ENCODE measurements at regions not wholly inside any gene's neighbourhood (a gene's known extent, or its start where the extent isn't known, plus 50 kb on each side); places are given as distances from the start of the nearest gene placed in this dataset.
"Not testable (repeated sequence)": the region's sequence is repeated elsewhere in the genome, so short reads cannot be mapped to it uniquely, and the experiment has no call there.

DNA sequence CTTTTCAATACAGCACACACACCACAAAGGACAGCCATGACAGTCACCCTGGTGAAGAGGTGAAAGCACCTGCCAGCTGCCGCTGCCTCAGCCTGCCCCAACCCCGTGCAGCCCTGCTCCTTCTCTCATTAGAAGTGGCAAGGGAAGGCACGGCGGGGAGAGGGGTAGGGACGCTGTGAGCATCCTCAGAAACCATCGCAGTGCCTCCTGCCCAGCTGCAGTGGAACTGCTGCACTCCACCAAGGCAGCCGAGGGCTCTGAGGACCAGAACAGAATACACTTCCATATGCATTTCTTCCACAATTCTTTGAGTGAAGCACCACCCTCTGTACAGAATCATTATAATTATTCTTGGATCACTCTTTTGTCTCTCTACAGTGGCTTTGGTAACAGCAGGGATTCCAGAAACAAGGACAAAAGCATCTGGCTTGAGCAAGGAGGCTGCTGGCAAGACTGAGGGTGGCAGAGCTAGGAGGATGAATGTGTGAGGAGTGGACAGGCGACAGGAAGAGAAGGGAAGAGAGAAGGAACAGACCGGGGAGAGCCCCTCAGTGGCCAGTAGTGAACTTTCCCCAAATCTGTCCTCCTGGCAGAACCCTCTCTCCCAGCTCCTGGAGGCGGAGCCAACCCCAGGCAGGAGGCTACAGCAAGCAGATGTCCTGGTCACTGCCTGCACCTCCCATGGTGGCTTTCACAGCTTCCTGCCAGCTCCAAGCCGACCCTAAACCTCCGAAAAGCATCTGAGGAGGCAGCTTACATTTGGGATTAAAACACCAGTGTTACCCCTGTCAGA is 73.2 kb downstream of the MTNR1A start:
- no peak for DNase-seq

DNA sequence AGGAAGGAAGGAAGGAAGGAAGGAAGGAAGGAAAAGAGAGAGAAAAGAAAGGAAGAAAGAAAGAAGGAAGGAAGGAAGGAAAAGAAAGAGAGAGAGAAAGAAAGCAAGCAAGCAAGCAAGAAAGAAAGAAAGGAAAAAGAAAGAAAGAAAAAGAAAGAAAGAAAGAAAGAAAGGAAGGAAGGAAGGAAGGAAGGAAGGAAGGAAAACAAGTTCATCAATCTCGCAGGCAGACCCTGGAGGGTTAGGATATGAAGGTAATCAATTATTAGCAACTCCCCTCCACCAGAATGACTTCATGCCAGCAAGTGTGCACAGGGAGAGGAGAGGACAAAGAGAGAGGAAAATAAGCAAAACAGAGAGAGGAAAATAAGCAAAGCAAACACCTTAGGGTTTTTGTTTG is 80.2 kb downstream of the MTNR1A start:
- no peak for DNase-seq

GRCh38 chr4:186473933-186474332 is 81.4 kb downstream of the MTNR1A start:
- DNase-seq: no peak

GRCh38 chr4:186472948-186473347 is 82.4 kb downstream of the MTNR1A start:
- DNase-seq: no peak

DNA sequence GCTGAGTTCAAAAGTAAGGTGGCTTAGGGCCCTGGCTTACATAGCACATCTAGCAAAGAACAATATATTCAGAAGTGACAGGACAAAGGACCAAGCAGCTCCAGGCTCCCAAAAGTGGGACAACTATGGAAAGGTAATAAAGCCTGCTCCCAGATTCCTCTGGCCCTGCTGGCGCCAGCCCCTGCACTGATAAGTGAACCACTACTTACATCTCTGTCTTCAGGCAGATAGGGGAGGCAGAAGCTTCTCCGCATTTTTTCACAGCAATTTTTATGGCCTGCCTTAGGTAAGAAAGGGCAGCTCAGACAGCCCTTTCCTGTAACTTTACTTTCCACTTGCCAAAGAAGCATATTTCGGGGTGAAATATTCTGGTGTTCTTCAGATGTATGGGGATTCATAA is 83.9 kb downstream of the MTNR1A start:
- no peak for DNase-seq

- DNase-seq: no peak
Measured at GRCh38 chr4:186458050-186458449, 97.3 kb downstream of the MTNR1A start.

DNA sequence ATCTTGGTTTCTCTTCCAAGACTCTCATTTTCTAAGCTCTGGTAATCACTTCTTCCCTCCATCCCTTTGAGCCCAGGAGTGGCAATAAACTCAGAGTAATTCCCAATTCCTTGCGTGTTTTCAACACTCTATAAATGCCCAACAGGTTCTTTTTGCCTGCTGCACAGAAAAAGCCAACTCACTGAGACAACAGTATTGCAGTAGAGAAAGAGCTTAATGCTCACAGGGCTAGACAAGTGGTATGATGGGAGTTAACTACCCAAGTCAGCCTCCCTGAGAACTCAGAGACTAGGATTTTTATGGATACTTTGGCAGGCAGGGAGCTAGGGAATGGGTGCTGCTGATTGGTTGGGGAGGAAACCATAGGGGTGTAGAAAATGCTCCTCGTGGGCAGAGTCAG is 103.4 kb downstream of the MTNR1A start:
- DNase-seq: no peak

GRCh38 chr4:186449954-186450353 is 105.4 kb downstream of the MTNR1A start:
- no peak for DNase-seq

GRCh38 chr4:186445040-186445439 is 110.3 kb downstream of the MTNR1A start:
- DNase-seq: no peak

GRCh38 chr4:186441502-186441901 is 113.9 kb downstream of the MTNR1A start:
- no peak for DNase-seq

DNA sequence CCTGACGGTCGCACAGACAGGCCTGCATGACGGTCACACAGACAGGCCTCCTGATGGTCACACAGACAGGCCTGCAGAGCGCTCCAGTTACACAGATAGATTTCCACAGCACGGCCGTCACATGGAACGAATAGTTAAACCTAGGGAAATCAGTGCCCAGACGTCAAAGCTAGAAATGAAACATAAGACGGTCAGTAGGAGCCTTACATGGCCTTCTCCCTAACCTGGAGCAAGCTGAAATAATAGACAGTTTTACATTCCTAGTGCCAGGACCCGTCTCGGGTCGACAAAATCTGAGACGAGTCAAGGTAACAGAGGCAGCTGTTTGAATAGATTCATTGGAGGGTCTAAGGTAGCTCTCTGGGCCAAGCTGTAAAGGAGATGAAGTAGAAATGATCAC is 126.9 kb downstream of the MTNR1A start:
- no peak for DNase-seq

DNA sequence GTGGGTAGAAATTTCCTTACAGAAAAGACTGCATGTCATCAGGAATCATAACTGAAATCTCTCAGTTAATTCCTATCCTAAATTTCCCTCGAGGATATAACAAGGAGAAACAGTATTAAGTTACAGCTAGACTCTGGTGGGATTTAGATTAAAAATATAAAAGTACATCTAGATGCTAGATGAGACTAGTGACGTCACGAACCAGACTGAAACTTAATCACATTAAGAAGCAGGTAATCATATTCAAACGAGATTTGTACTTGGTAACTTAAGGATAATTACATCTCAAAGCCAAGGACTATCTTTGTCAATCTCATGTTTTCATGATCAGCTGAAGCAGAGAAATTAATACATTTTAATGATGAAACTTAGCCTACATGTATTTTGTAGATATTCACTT is 130.6 kb downstream of the MTNR1A start:
- no peak for DNase-seq

DNA sequence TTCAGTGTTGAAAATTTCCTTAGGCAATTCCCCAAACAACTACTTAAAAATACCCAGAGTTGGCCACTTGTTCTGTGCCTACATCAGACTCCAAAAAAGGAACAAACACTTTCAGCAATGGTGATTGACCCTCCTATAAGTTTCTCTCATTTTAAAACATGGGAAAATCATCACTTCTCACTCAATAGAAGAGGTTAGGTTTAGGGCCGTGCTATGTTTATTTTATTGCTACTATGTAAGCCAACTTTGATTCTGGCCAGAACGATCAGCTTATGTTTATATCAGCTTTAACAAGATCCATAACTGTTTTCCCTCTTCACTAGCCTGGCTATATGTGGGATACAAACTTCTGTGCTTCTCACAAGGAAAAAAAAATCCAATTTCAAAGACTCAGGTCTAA is 133.1 kb downstream of the MTNR1A start:
- no peak for DNase-seq

DNA sequence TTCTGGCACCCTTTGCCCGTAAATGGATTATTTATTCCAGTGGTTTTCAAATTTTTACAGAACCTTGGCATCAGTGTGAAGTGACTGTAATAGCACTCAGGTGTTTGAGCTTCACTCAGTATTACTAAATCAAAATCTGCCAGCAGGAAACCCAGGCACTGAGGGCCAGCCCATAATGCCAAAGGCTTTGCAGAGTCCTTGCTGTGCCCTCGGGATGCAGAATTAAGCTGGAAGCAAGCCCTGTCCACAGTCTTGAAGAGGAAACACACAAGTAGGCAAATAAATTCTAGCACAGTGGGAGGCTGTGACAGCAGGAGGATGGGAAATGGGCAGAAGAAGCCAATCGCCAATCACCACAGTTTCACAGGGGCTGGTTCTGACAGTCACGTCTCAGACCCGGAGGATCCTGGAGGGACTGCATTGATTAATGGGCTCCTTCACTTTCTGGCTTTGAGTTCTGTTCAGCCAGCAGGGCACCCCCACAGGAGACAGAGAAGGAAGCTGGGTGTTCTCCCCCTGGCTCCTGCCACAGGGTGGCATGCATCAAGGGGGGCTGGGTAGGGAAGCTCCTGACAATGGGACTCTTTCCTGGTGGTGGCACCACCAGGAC is 138.8 kb downstream of the MTNR1A start:
- no peak for DNase-seq

GRCh38 chr4:186414390-186414789 is 141.0 kb downstream of the MTNR1A start:
- no peak for DNase-seq

DNA sequence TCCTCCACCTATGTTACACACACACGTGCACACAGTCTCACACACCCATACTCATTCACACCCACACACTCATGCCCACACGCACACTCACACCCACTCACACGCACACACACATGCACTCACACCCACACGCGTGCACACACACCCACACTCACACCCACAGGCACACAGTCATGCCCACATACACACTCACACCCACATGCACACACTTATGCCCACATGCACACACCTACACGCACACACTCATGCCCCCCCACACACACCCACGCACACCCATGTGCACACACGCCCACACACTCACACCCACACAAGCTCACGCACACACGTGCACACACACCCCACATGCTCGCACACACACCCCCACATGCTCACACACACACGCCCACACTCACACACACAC is 140.0 kb downstream of the F11 start:
- DNase-seq: no peak

- no peak for DNase-seq
Measured at GRCh38 chr4:186404562-186405134, 138.7 kb downstream of the F11 start.

GRCh38 chr4:186400676-186401075 is 134.7 kb downstream of the F11 start:
- DNase-seq: no peak

- no peak for DNase-seq
Measured at GRCh38 chr4:186392017-186392416, 126.0 kb downstream of the F11 start.

DNA sequence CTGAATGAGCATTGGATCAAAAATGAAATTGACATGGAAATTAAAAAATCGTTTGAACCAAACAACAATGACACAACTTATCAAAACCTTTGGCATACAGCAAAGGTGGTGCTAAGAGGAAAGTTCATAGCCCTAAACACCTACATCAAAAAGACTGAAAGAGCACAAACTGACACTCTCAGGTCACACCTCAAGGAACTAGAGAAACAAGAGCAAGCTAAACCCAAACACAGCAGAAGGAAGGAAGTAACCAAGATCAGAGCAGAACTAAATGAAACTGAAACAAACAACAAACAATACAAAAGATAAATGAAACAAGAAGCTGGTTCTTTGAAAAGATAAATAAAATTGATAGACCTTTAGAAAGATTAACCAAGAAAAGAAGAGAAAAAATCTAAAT is 118.3 kb downstream of the F11 start:
- peak in 1 of 2 donors; percentile 15 for DNase-seq

DNA sequence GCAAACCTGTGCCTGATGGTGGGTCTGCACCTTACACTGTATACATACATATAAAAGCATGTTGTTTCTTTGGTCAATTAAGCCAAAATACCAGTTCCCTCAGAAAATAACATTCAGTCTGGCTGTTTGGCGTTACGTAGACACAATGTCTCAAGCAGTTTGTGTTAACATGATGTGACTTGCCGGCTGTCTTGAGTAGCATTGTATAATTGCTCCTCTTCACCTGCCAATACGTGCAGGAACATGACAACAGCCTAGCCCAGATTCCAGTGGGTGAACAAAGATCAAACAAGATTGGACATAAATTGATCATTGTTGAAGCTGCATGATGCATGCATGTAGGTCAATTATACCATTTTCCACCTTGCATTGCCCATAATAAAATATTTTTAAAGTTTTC is 102.3 kb downstream of the F11 start:
- DNase-seq: no peak

GRCh38 chr4:186366326-186366725 is 100.3 kb downstream of the F11 start:
- no peak for DNase-seq

GRCh38 chr4:186363038-186363437 is 97.0 kb downstream of the F11 start:
- DNase-seq: not testable (repeated sequence)

GRCh38 chr4:186360551-186360950 is 94.6 kb downstream of the F11 start:
- no peak for DNase-seq
